Mesenchymal stem cell (in vitro differentiated cells and primary cell): ENCODE measurements at regions not wholly inside any gene's neighbourhood (a gene's known extent, or its start where the extent isn't known, plus 50 kb on each side); places are given as distances from the start of the nearest gene placed in this dataset.

ENCODE experiments used
- DNase-seq: peaks from one replicate; pipeline ENCODE4 v3.0.0-alpha.2; 2013
- H2AFZ ChIP-seq: one replicate; pipeline ENCODE4 v1.6.1; 2013; ENCODE audit warnings: low read depth, mild to moderate bottlenecking, control low read depth, inconsistent platforms, low read length, moderate library complexity
- H2AK5ac ChIP-seq: 2 replicates; pipeline ENCODE4 v1.6.1; 2013; ENCODE audit warnings: low read length, moderate library complexity, mild to moderate bottlenecking, inconsistent platforms; ENCODE audit not compliant: severe bottlenecking
- H2BK120ac ChIP-seq: one replicate; pipeline ENCODE4 v1.6.1; 2013; ENCODE audit warnings: low read depth, mild to moderate bottlenecking, inconsistent platforms, low read length, moderate library complexity
- H2BK12ac ChIP-seq, 2 experiments: one replicate each; pipeline ENCODE4 v1.6.1; 2013; ENCODE audit warnings: inconsistent platforms in 2 of 2, low read length in 2 of 2, mild to moderate bottlenecking in 2 of 2, moderate library complexity in 2 of 2, control low read depth in 1 of 2
- H2BK15ac ChIP-seq: one replicate; pipeline ENCODE4 v1.6.1; 2013; ENCODE audit warnings: mild to moderate bottlenecking, low read depth, inconsistent platforms; ENCODE audit not compliant: poor library complexity, severe bottlenecking
- H2BK5ac ChIP-seq: 2 replicates; pipeline ENCODE4 v1.6.1; 2013; ENCODE audit warnings: low read depth, mild to moderate bottlenecking, low read length, control low read depth, inconsistent platforms; ENCODE audit not compliant: poor library complexity, severe bottlenecking
- H3K14ac ChIP-seq, 2 experiments: one replicate each; pipeline ENCODE4 v1.6.1; 2013; ENCODE audit warnings: inconsistent platforms in 2 of 2, low read length in 2 of 2, control low read depth in 1 of 2, mild to moderate bottlenecking in 1 of 2, moderate library complexity in 1 of 2
- H3K18ac ChIP-seq, 2 experiments: one replicate each; pipeline ENCODE4 v1.6.1; 2013; ENCODE audit warnings: inconsistent platforms in 2 of 2, low read length in 2 of 2, control low read depth in 1 of 2, low read depth in 1 of 2, mild to moderate bottlenecking in 1 of 2
- H3K23ac ChIP-seq, 2 experiments: one replicate each; pipeline ENCODE4 v1.6.1; 2013; ENCODE audit warnings: inconsistent platforms in 2 of 2, low read length in 2 of 2, mild to moderate bottlenecking in 2 of 2, moderate library complexity in 2 of 2, control low read depth in 1 of 2
- H3K27ac ChIP-seq: 2 replicates; pipeline ENCODE4 v1.5.1; 2013; ENCODE audit warnings: mild to moderate bottlenecking, moderate library complexity, low read length, control low read depth, inconsistent platforms; ENCODE audit not compliant: poor library complexity, severe bottlenecking
- H3K27me3 ChIP-seq, 2 experiments: 2 replicates each; pipeline versions ENCODE4 v1.6.1 to v1.7.0; 2013; ENCODE audit warnings: low read length in 2 of 2, mild to moderate bottlenecking in 2 of 2, moderate library complexity in 2 of 2, control low read depth in 1 of 2, inconsistent platforms in 1 of 2; ENCODE audit not compliant: control insufficient read depth in 1 of 2, insufficient read depth in 1 of 2
- H3K36me3 ChIP-seq, 2 experiments: 2 replicates each; pipeline versions ENCODE4 v1.6.1 to v1.7.0; 2013; ENCODE audit warnings: low read length in 2 of 2, control low read depth in 1 of 2, inconsistent platforms in 1 of 2, low read depth in 1 of 2, mild to moderate bottlenecking in 1 of 2; ENCODE audit not compliant: insufficient read depth in 2 of 2, control insufficient read depth in 1 of 2
- H3K4ac ChIP-seq, 2 experiments: one replicate each; pipeline ENCODE4 v1.6.1; 2013; ENCODE audit warnings: inconsistent platforms in 2 of 2, low read length in 2 of 2, mild to moderate bottlenecking in 2 of 2, moderate library complexity in 2 of 2, control low read depth in 1 of 2, low read depth in 1 of 2
- H3K4me1 ChIP-seq: 2 replicates; pipeline ENCODE4 v1.6.1; 2013; ENCODE audit warnings: low read depth, low read length, control low read depth; ENCODE audit not compliant: control insufficient read depth, insufficient read depth
- H3K4me2 ChIP-seq: 2 replicates; pipeline ENCODE4 v1.6.1; 2013; ENCODE audit warnings: low read length, mild to moderate bottlenecking, inconsistent platforms; ENCODE audit not compliant: poor library complexity, severe bottlenecking
- H3K4me3 ChIP-seq, 2 experiments: 2 replicates each; pipeline versions ENCODE4 v1.5.1 to v1.7.0; 2013; ENCODE audit warnings: low read length in 2 of 2, mild to moderate bottlenecking in 2 of 2, control low read depth in 1 of 2, low read depth in 1 of 2; ENCODE audit not compliant: insufficient read depth in 1 of 2
- H3K79me1 ChIP-seq: replicated peaks from 2 replicates; pipeline ENCODE4 v1.6.1; 2013; ENCODE audit warnings: mild to moderate bottlenecking, control low read depth, low read length, inconsistent platforms; ENCODE audit not compliant: poor library complexity, severe bottlenecking
- H3K9ac ChIP-seq: 2 replicates; pipeline ENCODE4 v1.7.0; 2013; ENCODE audit warnings: mild to moderate bottlenecking, low read length, moderate library complexity
- H3K9me3 ChIP-seq: 2 replicates; pipeline ENCODE4 v1.7.0; 2013; ENCODE audit warnings: mild to moderate bottlenecking, low read length; ENCODE audit not compliant: control insufficient read depth
- H4K8ac ChIP-seq: one replicate; pipeline ENCODE4 v1.6.1; 2013; ENCODE audit warnings: inconsistent platforms, mild to moderate bottlenecking, low read length, moderate library complexity
- H4K91ac ChIP-seq: one replicate; pipeline ENCODE4 v1.6.1; 2013; ENCODE audit warnings: mild to moderate bottlenecking, low read length, inconsistent platforms
- WGBS: methylation state at CpG from one replicate; pipeline ENCODE4 v1.1.7; 2013; ENCODE audit warnings: mixed read lengths; 5-methylcytosine and 5-hydroxymethylcytosine counted together

DNA sequence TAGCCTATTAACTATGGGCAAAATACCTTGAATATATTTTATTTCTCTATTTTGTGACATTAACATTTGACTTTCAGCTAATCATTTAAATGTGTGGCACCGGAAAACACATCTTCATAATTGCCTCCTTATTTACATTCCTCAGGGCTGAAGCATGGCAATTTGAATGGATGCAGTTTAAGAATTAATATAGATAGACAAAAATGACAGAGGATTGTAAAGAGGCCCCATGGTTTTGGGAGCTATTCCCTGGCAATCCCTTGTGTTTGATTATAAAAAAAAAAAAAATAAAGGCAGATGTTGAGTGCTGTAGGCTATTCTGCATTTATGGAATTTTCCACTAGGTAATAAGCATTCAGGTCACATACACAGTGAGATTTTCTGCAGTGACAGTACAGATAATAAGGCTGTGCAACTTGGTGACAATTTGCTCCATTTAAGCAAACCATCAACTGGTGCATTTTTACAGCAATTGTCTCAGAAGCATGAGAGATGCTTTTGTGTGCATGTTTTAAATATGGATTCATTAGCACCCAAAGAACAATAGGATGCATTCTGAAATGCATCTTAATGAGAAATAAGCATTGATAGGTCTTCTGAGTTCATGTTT is 123.2 kb upstream of the SLC38A4 start:
- no peak overlapping the region for H3K4ac ChIP-seq
- H3K9me3 ChIP-seq = no peaks in the 10 kb centered on the region
- H2BK5ac ChIP-seq = no peak overlapping the region
- no peak overlapping the region for H3K18ac ChIP-seq
- no peak overlapping the region for H2AK5ac ChIP-seq
- H3K14ac ChIP-seq = no peak overlapping the region
- no peak for DNase-seq
- H4K8ac ChIP-seq = no peak overlapping the region
- H3K23ac ChIP-seq = no peak overlapping the region
- WGBS = no CpG with 5 or more reads among the region's 1 CpG
- no peak overlapping the region for H3K27ac ChIP-seq
- no peak overlapping the region for H2BK12ac ChIP-seq
- H3K9ac ChIP-seq = no peak overlapping the region
- H3K36me3 ChIP-seq = no peaks in the 10 kb centered on the region
- H2BK15ac ChIP-seq = no peak overlapping the region
- H4K91ac ChIP-seq = no peak overlapping the region
- no peaks in the 10 kb centered on the region for H3K79me1 ChIP-seq
- no peaks in the 10 kb centered on the region for H3K27me3 ChIP-seq
- H2AFZ ChIP-seq = no peak overlapping the region
- H2BK120ac ChIP-seq = no peak overlapping the region
- H3K4me3 ChIP-seq = no peak overlapping the region
- no peak overlapping the region for H3K4me2 ChIP-seq
- H3K4me1 ChIP-seq = no peaks in the 10 kb centered on the region

DNA sequence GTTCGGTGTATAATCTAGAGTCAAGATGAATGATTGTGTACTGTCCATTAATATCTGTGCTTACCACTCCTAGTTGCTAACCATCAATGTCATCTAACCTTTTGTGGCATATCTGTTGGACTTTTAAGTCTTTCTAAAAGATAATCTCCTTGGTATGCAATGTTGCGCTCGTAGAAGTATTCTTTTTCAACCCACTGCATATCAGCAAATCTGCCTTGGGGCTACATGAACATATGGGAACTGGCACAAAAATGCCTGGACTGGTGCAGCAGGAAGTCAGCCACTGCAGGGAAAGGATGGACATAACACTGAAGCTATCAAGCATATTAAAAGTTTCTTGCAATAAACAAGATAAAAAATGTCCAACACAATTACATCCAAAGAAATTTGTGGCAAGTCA is 124.3 kb upstream of the SLC38A4 start:
- H3K4me3 ChIP-seq = no peak overlapping the region
- H3K4me2 ChIP-seq = no peak overlapping the region
- H2BK120ac ChIP-seq = no peak overlapping the region
- H2AK5ac ChIP-seq = no peak overlapping the region
- no peak overlapping the region for H2AFZ ChIP-seq
- H4K8ac ChIP-seq = no peak overlapping the region
- no peaks in the 10 kb centered on the region for H3K4me1 ChIP-seq
- H3K23ac ChIP-seq = no peak overlapping the region
- no peak overlapping the region for H3K27ac ChIP-seq
- no peak overlapping the region for H3K4ac ChIP-seq
- no peak for DNase-seq
- H4K91ac ChIP-seq = no peak overlapping the region
- no peak overlapping the region for H2BK12ac ChIP-seq
- H3K27me3 ChIP-seq = no peaks in the 10 kb centered on the region
- no peak overlapping the region for H2BK5ac ChIP-seq
- H3K9ac ChIP-seq = no peak overlapping the region
- no peaks in the 10 kb centered on the region for H3K9me3 ChIP-seq
- H2BK15ac ChIP-seq = peak overlapping the region; percentile 41
- H3K36me3 ChIP-seq = no peaks in the 10 kb centered on the region
- 85% methylated on average over 2 of the region's 3 CpGs for WGBS
- H3K79me1 ChIP-seq = no peaks in the 10 kb centered on the region
- H3K14ac ChIP-seq = no peak overlapping the region
- no peak overlapping the region for H3K18ac ChIP-seq

DNA sequence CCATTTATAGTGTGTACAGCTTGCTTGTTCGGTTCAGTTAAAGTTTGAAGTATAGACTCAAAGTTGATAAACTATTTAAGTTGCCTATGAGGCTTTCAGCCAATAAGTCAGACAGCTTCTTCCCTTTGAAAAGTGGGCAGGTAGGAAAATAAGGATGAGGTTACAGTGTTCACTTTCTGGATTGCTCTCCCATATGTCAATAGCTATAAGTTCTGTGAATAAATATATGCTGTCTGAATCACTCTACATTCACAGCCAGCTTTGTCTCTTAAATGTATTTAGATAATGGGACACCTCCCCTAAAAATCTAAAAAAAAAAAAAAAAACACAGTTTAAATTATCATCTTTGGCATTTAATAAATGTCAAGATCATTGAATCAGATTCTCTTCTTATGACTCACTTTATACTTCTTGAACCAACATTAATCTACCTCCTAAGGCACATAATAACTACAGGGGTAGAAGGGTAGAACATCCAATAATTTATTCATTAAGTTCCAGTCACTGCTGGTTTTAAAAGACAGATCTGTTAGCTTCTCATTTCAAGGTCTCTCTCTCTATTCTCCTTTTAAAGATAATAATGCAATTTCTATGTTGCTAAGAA is 126.4 kb upstream of the PCED1B start:
- H3K4me1 ChIP-seq = peaks cover 1% of the 10 kb centered on the region
- H3K9me3 ChIP-seq = no peaks in the 10 kb centered on the region
- H3K18ac ChIP-seq = no peak overlapping the region

DNA sequence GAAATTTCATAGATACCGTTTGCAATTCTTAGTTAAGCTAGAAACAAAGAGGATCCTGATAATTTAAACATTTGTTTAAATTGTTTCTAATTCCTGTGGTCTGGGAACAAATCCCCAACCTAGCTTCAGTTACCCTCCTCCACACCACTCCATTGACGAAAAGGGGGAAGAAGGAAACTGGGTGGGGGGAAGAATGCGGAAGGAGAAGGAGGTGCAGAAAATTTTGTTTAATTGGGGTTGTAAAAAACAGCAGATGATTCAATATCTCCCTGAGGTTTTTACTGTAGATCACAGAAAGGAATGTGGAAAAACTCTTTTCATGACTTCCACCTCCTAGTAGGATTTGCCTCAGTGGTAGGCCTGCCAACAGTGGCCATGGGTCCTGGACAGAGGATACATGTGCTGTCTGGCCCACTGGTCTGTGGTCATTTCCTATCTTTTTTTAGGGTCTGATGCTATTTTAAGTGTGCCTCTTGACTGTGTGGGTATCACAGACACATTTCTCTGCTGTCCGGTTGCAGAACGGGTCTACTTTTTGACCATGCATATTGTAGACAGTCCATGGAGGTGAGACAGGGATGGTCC is 122.9 kb upstream of the PCED1B start:
- Histone ChIP-seq H3K18ac (no peak overlapping the region), H2AK5ac (no peak overlapping the region), H3K9me3 (no peaks in the 10 kb centered on the region), H3K4me2 (no peak overlapping the region), H3K23ac (no peak overlapping the region), H3K4me3 (no peak overlapping the region), H3K14ac (no peak overlapping the region), H3K36me3 (no peaks in the 10 kb centered on the region), H3K79me1 (no peaks in the 10 kb centered on the region), H3K4me1 (peaks cover 3% of the 10 kb centered on the region), H4K8ac (no peak overlapping the region), H2AFZ (no peak overlapping the region), H3K27ac (no peak overlapping the region), H2BK12ac (no peak overlapping the region), H3K4ac (no peak overlapping the region), H2BK120ac (no peak overlapping the region), H3K27me3 (no peaks in the 10 kb centered on the region), H4K91ac (no peak overlapping the region), H2BK5ac (no peak overlapping the region), H2BK15ac (no peak overlapping the region), H3K9ac (no peak overlapping the region)
- DNase-seq = no peak
- 80% methylated on average over 3 of the region's 5 CpGs for WGBS

More for the DNA sequence above, 126.4 kb upstream of the PCED1B start:
- Histone ChIP-seq H3K4me3 (no peak overlapping the region), H3K14ac (no peak overlapping the region), H4K8ac (no peak overlapping the region), H3K27me3 (no peaks in the 10 kb centered on the region), H2AK5ac (no peak overlapping the region), H3K27ac (no peak overlapping the region), H3K4me2 (no peak overlapping the region), H2BK120ac (no peak overlapping the region), H2BK15ac (no peak overlapping the region), H2BK5ac (no peak overlapping the region), H3K36me3 (no peaks in the 10 kb centered on the region), H3K9ac (no peak overlapping the region), H3K23ac (no peak overlapping the region), H3K79me1 (no peaks in the 10 kb centered on the region), H4K91ac (no peak overlapping the region), H2AFZ (no peak overlapping the region), H3K4ac (no peak overlapping the region), H2BK12ac (no peak overlapping the region)
- no peak for DNase-seq
- 92% methylated on average over 1 of the region's 1 CpG for WGBS
